Neural progenitor cell (in vitro differentiated cells): ENCODE measurements at regions not wholly inside any gene's neighbourhood (a gene's known extent, or its start where the extent isn't known, plus 50 kb on each side); places are given as distances from the start of the nearest gene placed in this dataset. TPM values are rescaled to one million over a fixed set of nuclear protein-coding genes. Genes with fewer than 3 reads are reported as not detected.

Experiments used
- DNase-seq: peaks from one replicate; pipeline ENCODE4 v3.0.0-alpha.2; 2016; ENCODE audit warnings: low spot score
- H2AFZ ChIP-seq: fragments of 200-600 bp; sonication (generic); replicated peaks from 2 replicates; pipeline ENCODE4 v1.6.1; 2016; ENCODE audit warnings: antibody characterized with exemption
- H3F3A ChIP-seq: fragments of 200-600 bp; sonication (generic); 2 replicates; pipeline ENCODE4 v1.6.1; 2016; ENCODE audit warnings: antibody characterized with exemption, low read depth
- H3K27ac ChIP-seq: fragments of 200-600 bp; sonication (generic); 2 replicates; pipeline ENCODE4 v1.5.1; 2016; ENCODE audit warnings: mild to moderate bottlenecking
- H3K27me3 ChIP-seq: fragments of 200-600 bp; sonication (generic); 2 replicates; pipeline ENCODE4 v1.6.1; 2016; ENCODE audit warnings: mild to moderate bottlenecking, moderate library complexity
- H3K36me3 ChIP-seq: fragments of 200-600 bp; sonication (generic); 2 replicates; pipeline ENCODE4 v1.5.1; 2016
- H3K4me1 ChIP-seq: fragments of 200-600 bp; sonication (generic); 2 replicates; pipeline ENCODE4 v1.6.1; 2016; ENCODE audit warnings: mixed run types
- H3K4me2 ChIP-seq: fragments of 200-600 bp; sonication (generic); 2 replicates; pipeline ENCODE4 v1.6.1; 2016
- H3K4me3 ChIP-seq: fragments of 200-600 bp; sonication (generic); 2 replicates; pipeline ENCODE4 v1.5.1; 2016
- H3K79me2 ChIP-seq: fragments of 200-600 bp; sonication (generic); 2 replicates; pipeline ENCODE4 v1.6.1; 2016; ENCODE audit warnings: low read depth
- H3K9ac ChIP-seq: fragments of 200-600 bp; sonication (generic); 2 replicates; pipeline ENCODE4 v1.6.1; 2016
- H3K9me3 ChIP-seq: fragments of 200-600 bp; sonication (generic); 2 replicates; pipeline ENCODE4 v1.5.1; 2016; ENCODE audit warnings: low read depth
- H4K20me1 ChIP-seq: fragments of 200-600 bp; sonication (generic); 2 replicates; pipeline ENCODE4 v1.6.1; 2016; ENCODE audit warnings: low read depth
- H3K27ac Mint-ChIP-seq: 3 replicates; pipeline ENCODE4 v1.8.0; 2021; ENCODE audit warnings: mixed read lengths
- H3K27me3 Mint-ChIP-seq: 2 replicates; pipeline ENCODE4 v1.8.0; 2022; ENCODE audit warnings: low read depth, mild to moderate bottlenecking, inconsistent platforms, moderate library complexity, mixed read lengths; ENCODE audit not compliant: insufficient read depth
- H3K36me3 Mint-ChIP-seq: 3 replicates; pipeline ENCODE4 v1.8.0; 2021; ENCODE audit warnings: mixed read lengths
- H3K4me1 Mint-ChIP-seq: 3 replicates; pipeline ENCODE4 v1.8.0; 2021; ENCODE audit warnings: mixed read lengths
- H3K4me3 Mint-ChIP-seq: 3 replicates; pipeline ENCODE4 v1.8.0; 2021; ENCODE audit warnings: mild to moderate bottlenecking, moderate library complexity, mixed read lengths
- H3K9me3 Mint-ChIP-seq: 3 replicates; pipeline ENCODE4 v1.8.0; 2020; ENCODE audit warnings: mixed read lengths
- EZH2 ChIP-seq: fragments of 200-600 bp; sonication (generic); IDR thresholded peaks from 2 replicates; pipeline ENCODE4 v1.6.1; 2017; ENCODE audit warnings: antibody characterized with exemption, mild to moderate bottlenecking, moderate library complexity
- EZH2phosphoT487 ChIP-seq: fragments of 200-600 bp; sonication (generic); IDR thresholded peaks from 2 replicates; pipeline ENCODE4 v1.6.1; 2017; ENCODE audit warnings: antibody characterized with exemption
- small RNA-seq: library from RNA; depleted of rRNA; stranded (forward); fragments of <200 nt; gene quantifications from one replicate; pipeline ENCODE3, GENCODE V24; 2015
- TF ChIP-seq, protein P1 (sequence below): fragments of 200-600 bp; sonication (generic); IDR thresholded peaks from 2 replicates; pipeline ENCODE4 v1.5.1; 2017; ENCODE audit warnings: antibody characterized with exemption, mild to moderate bottlenecking

DNA sequence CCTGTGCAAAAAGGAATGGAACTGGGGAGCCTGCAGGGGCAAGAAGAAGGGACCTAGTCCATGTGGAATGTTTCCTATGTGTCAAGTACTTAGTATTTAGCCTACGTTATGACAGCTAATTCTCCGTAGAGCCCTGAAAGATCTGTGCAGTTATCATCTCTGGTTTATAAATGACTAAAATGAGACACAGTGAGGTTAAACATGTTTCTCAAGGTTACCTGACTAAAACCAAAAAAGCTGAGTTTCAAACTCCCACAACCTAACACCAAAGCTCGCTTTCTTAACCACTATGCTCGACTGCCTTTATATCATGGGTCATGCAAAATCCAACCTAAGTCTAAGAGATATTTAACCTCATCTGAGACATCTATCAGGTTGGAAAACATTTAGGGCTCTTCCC is 53.3 kb upstream of the CCL2 start:
- TF ChIP-seq EZH2phosphoT487 (no peak), EZH2 (no peak)
- TF ChIP-seq, protein P1, sequence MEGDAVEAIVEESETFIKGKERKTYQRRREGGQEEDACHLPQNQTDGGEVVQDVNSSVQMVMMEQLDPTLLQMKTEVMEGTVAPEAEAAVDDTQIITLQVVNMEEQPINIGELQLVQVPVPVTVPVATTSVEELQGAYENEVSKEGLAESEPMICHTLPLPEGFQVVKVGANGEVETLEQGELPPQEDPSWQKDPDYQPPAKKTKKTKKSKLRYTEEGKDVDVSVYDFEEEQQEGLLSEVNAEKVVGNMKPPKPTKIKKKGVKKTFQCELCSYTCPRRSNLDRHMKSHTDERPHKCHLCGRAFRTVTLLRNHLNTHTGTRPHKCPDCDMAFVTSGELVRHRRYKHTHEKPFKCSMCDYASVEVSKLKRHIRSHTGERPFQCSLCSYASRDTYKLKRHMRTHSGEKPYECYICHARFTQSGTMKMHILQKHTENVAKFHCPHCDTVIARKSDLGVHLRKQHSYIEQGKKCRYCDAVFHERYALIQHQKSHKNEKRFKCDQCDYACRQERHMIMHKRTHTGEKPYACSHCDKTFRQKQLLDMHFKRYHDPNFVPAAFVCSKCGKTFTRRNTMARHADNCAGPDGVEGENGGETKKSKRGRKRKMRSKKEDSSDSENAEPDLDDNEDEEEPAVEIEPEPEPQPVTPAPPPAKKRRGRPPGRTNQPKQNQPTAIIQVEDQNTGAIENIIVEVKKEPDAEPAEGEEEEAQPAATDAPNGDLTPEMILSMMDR: no peak
- H3K36me3 ChIP-seq: no peaks in the 10 kb centered on the region
- no peak overlapping the region for H2AFZ ChIP-seq
- H4K20me1 ChIP-seq: no peaks in the 10 kb centered on the region
- H3K9ac ChIP-seq: no peak overlapping the region
- H3K27ac Mint-ChIP-seq: no peak overlapping the region
- H3K27ac ChIP-seq: no peak overlapping the region
- no peaks in the 10 kb centered on the region for H3K4me1 ChIP-seq
- H3K4me3 Mint-ChIP-seq: no peak overlapping the region
- H3K79me2 ChIP-seq: no peaks in the 10 kb centered on the region
- no peak overlapping the region for H3K4me3 ChIP-seq
- peaks cover 7% of the 10 kb centered on the region for H3K9me3 Mint-ChIP-seq
- peaks cover 26% of the 10 kb centered on the region for H3K27me3 ChIP-seq
- DNase-seq: no peak
- peaks cover 4% of the 10 kb centered on the region for H3K4me1 Mint-ChIP-seq
- H3F3A ChIP-seq: no peaks in the 10 kb centered on the region
- no peaks in the 10 kb centered on the region for H3K36me3 Mint-ChIP-seq
- no peak overlapping the region for H3K4me2 ChIP-seq
- no peaks in the 10 kb centered on the region for H3K9me3 ChIP-seq
- peaks cover 10% of the 10 kb centered on the region for H3K27me3 Mint-ChIP-seq

DNA sequence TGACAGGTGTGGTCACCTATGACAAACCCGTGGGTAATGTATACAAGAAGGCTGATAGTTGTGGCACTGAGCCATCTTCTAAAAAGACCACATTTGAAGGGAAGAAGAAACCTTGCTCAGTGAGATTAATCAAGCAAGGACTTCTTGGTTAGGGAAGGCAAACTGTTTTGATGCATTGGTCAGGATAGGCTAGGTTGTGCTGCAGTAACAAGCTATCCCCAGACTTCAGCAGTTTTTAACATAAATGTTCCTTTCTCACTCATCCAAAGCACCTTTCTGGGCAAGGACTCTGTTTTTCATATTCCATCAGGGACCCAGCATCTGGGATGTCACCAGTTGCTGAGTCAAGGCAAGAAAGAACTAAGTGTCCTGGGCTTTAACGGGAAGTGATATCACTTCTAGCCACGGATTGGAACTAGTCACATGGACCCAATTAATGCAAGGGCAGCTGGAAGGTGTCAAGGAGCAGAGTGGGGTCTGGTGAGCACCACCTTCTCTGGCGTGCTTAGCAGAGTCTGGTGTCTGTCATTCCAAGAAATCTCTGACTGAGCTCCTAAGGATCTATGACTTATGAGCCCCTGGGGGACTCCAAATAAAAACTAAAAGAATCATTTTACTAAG is 52.0 kb upstream of the CCL2 start:
- H3K27me3 Mint-ChIP-seq: peaks cover 10% of the 10 kb centered on the region
- Histone ChIP-seq H4K20me1 (no peaks in the 10 kb centered on the region), H3K4me2 (no peak overlapping the region), H3K36me3 (no peaks in the 10 kb centered on the region), H3F3A (no peaks in the 10 kb centered on the region), H3K4me3 (no peak overlapping the region), H3K4me1 (no peaks in the 10 kb centered on the region), H3K79me2 (no peaks in the 10 kb centered on the region), H2AFZ (no peak overlapping the region), H3K9me3 (no peaks in the 10 kb centered on the region), H3K9ac (no peak overlapping the region), H3K27ac (no peak overlapping the region), H3K27me3 (peaks cover 17% of the 10 kb centered on the region)
- TF ChIP-seq EZH2phosphoT487 (no peak), EZH2 (no peak)
- TF ChIP-seq, protein P1: no peak
- H3K4me3 Mint-ChIP-seq: no peak overlapping the region
- no peaks in the 10 kb centered on the region for H3K36me3 Mint-ChIP-seq
- H3K9me3 Mint-ChIP-seq: peaks cover 7% of the 10 kb centered on the region
- DNase-seq: no peak
- peaks cover 4% of the 10 kb centered on the region for H3K4me1 Mint-ChIP-seq
- no peak overlapping the region for H3K27ac Mint-ChIP-seq

DNA sequence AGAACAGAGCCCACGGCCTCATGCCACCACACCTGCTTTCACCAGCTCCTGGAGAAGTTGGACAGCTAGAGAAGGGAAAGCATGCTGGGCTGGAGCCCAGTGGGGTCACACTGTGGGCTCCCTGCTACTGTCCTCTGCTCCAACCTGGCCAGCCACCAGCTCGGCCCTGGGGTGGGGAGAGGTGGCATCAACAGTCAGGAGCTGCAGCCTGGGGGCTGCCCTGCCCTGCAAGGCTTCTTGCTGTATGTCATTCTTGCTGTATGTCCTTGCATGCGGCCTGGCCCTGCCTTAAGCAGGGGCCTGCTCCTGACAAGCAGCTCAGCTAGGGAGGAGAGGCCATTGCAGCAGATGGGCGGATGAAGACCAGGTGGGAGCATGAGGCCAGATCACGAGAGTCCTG is 50.7 kb upstream of the CCL2 start:
- TF ChIP-seq, protein P1: no peak
- no peak for TF ChIP-seq EZH2
- no peak for TF ChIP-seq EZH2phosphoT487
- no peak overlapping the region for H3K4me3 Mint-ChIP-seq
- no peak overlapping the region for H3K4me2 ChIP-seq
- DNase-seq: no peak
- no peak overlapping the region for H3K4me3 ChIP-seq
- peaks cover 10% of the 10 kb centered on the region for H3K27me3 Mint-ChIP-seq
- H3K9me3 ChIP-seq: no peaks in the 10 kb centered on the region
- no peak overlapping the region for H3K27ac ChIP-seq
- H3K9me3 Mint-ChIP-seq: peaks cover 7% of the 10 kb centered on the region
- H3K4me1 Mint-ChIP-seq: peaks cover 4% of the 10 kb centered on the region
- H3K4me1 ChIP-seq: no peaks in the 10 kb centered on the region
- no peaks in the 10 kb centered on the region for H4K20me1 ChIP-seq
- H3K79me2 ChIP-seq: no peaks in the 10 kb centered on the region
- no peaks in the 10 kb centered on the region for H3K36me3 ChIP-seq
- H2AFZ ChIP-seq: no peak overlapping the region
- H3K27ac Mint-ChIP-seq: no peak overlapping the region
- no peaks in the 10 kb centered on the region for H3K36me3 Mint-ChIP-seq
- H3K9ac ChIP-seq: no peak overlapping the region
- H3K27me3 ChIP-seq: peaks cover 4% of the 10 kb centered on the region
- no peaks in the 10 kb centered on the region for H3F3A ChIP-seq

Small RNA genes lying in the stretch of these regions (small RNA-seq; reads per million reads assigned to genes)
- gene RNA5SP438: not detected
